Embryonic facial prominence (tissue), 1 donor: ENCODE measurements at regions not wholly inside any gene's neighbourhood (a gene's known extent, or its start where the extent isn't known, plus 50 kb on each side); places are given as distances from the start of the nearest gene placed in this dataset.

Source experiments
- DNase-seq: peaks from one replicate; pipeline ENCODE4 v3.0.0-alpha.2; 2016; ENCODE audit errors: extremely low spot score

GRCh38 chr3:116929505-116930222 lies 220.1 kb downstream of the TUSC7 start:
- DNase-seq, result no peak

GRCh38 chr3:116930786-116931185 lies 221.2 kb downstream of the TUSC7 start:
- no peak for DNase-seq

- DNase-seq, result no peak
Observed at GRCh38 chr3:116939091-116939490, 229.5 kb downstream of the TUSC7 start.

GRCh38 chr3:116939550-116939949 lies 230.0 kb downstream of the TUSC7 start:
- no peak for DNase-seq

GRCh38 chr3:116940719-116941118 lies 231.1 kb downstream of the TUSC7 start:
- no peak for DNase-seq

GRCh38 chr3:116946376-116946775 lies 236.8 kb downstream of the TUSC7 start:
- no peak for DNase-seq

DNA sequence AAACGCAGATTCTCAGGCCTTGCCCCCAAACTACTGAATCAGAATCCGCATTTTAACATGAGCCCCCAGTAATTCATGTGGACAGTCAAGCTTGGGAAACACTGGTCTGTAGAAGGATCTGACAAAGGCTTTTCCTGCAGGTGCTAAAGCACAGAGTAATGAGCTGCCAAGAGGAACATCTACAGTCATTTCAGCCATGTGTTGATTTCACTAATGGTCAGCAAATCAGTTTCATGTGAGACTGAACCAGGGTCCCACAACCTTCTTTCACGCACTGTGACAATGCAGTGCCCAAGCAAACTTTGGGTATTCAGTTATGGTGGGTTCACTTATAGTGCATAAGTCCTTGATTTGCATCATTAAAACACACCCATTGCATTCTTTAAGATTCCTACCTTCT lies 237.6 kb downstream of the TUSC7 start:
- DNase-seq, result no peak

DNA sequence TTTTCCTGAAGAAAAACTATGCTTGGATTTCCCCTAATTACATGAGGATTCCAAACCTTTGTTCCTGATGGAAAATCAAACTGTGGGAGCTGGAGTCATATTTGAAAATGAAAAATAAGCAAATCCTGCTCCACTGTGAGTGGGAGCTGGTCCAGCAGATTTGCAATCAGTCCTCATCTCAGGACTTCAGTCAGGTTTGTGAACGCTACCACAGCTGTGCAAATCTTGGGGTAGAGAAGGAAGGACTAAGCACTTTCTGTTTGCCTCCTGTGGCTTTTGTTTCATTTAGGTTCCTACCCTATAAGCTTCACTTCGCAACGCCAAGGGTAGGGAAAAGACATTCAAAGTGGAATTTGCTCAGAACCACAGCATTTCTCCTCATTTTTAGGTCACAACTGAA lies 238.2 kb downstream of the TUSC7 start:
- DNase-seq, result no peak

GRCh38 chr3:116950301-116951055 lies 240.9 kb downstream of the TUSC7 start:
- DNase-seq, result no peak

DNA sequence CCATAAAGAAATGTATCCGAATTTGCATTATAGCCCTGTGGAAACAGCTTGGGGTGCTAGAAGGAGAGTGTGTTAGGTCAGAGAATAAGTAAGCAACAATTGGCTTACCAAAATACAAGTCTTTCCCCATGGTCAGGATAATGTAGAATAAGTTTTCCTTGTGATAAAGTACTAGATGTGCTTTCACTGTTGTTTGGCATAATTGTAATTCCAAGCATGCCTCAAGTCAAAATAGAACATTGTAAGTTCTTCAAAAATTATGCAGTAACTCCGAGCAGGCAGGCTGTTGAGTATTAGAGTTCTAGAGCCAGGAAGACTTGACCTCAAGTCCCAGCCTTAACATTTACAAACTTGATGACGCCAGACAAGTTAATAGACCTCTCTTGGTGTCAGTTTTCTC lies 242.0 kb downstream of the TUSC7 start:
- DNase-seq, result no peak

GRCh38 chr3:116958291-116958690 lies 248.7 kb downstream of the TUSC7 start:
- DNase-seq, result no peak

GRCh38 chr3:116961106-116961505 lies 251.5 kb downstream of the TUSC7 start:
- DNase-seq, result no peak

DNA sequence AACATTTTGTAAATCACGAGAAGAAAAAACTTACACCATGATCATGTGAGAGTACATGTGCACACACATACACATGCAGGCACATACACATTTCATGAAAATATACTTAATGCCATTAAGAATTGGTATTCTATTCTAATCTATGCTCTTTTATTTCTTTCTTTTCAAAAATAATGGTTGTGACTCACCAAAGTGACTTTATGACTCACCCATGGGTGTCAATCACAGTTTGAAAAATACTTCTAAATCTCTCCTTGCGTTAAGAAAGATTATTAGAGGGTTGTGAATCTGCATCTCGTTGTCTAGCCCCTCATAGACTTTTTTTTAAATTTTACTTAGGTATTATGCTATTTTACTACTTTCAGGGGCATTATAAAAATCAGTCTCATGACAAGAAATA lies 254.2 kb downstream of the TUSC7 start:
- DNase-seq, result no peak

DNA sequence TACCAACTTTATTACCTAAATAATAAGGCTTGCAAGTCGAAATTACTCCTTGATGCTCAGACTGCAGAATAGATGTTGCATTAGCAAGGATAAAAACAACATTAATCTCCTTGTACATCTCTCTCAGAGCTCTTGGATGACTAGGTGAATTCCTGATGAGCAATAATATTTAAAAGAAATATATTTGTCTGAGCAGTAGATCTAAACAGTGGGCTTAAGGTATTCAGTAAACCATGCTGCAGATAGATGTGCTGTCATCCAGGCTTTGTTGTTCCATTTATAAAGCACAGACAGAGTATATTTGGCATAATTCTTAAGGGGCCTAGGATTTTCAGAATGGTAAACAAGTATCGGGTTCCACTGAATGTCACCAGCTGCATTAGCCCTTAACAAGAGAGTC lies 257.1 kb downstream of the TUSC7 start:
- DNase-seq, result no peak

DNA sequence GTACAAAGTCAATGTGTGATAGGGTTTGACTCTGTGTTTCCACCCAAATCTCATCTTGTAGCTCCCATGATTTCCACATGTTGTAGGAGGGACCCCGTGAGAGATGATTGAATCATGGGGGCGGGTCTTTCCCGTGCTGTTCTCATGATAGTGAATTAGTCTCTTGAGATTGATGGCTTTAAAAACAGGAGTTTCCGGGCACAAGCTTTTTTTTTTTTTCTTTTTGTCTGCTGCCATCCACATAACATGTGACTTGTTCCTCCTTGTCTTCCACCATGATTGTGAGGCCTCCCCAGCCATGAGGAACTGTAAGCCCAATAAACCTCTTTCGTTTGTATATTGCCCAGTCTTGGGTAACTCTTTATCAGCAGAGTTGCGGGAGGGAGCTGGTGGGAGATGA lies 259.6 kb downstream of the TUSC7 start:
- no peak for DNase-seq

DNA sequence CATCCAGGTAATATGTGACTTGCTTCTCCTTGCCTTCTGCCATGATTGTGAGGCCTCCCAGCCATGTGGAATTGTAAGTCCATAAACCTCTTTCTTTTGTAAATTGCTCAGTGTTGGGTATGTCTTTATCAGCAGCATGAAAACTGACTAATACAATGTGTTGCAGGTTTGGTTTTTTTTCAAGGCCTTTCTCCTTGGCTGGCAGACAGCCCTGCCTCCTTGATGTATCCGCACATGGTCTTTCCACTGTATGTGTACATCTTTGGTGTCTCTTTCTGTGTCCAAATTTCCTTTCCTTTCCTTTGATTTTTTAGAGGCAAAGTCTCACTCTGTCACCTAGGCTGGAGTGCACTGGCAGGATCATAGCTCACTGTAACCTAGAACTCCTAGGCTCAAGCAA lies 260.1 kb downstream of the TUSC7 start:
- no peak for DNase-seq

DNA sequence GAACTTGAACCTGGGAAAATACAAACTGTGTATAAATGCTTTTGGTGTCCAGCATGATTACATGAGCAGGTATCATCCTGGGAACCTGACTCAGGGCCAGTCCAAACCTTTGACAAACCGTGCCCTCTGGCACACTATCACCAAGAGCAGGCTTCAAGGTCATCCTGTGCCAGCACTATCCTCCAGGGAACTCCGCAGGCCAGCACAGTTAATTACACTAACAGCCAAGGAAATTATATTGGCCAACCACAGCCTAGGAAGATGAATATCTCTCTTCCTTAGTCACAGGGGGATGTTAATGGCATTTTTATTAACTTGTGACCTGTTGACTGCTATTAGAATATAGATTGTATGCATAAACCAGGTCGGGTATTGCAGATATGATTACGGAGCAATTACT lies 262.0 kb downstream of the TUSC7 start:
- DNase-seq, result no peak

- DNase-seq, result no peak
Observed at GRCh38 chr3:116974702-116975101, 265.1 kb downstream of the TUSC7 start.

- no peak for DNase-seq
Observed at GRCh38 chr3:116977441-116977840, 267.9 kb downstream of the TUSC7 start.

DNA sequence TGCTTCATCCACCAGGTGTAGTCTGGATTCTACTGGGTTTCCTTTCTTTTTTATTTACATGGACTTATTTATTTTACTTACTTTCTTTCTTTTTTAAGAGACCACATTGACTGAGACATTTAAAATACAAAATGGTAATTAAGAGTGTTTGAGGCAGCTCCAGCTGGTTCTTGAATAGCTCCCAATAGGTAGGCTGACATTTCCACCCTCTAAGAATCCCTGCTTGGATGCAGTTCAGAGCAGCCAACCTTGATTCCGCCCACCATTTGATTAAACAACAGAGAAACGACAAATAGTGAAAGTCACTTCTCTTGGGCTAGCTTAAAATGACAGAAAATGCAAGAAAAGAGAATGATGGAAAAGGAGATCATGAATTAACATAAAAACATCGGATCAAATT lies 270.5 kb downstream of the TUSC7 start:
- no peak for DNase-seq

DNA sequence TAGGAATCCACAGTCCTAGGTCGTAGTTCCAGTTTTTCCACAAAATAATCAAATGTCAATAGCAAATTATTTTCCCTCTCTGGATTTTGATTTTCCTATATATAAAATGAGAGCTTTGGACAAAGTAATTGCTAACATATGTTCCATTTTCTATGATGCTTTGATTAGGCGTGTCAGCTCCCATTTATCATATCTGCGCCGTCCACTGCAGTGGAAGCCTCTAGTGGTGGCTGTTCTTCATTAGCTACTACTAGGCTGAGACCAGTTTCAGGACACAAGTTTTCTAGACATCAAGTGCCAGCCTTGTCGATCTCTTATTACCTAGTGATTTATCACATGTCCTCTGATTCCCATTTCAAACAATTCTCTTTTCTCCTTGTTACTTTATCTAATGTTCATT lies 271.5 kb downstream of the TUSC7 start:
- DNase-seq, result no peak

- DNase-seq, result no peak
Observed at GRCh38 chr3:116984301-116984700, 274.7 kb downstream of the TUSC7 start.

GRCh38 chr3:116994351-116994879 lies 284.8 kb downstream of the TUSC7 start:
- no peak for DNase-seq
